ENCODE measurements at regions not wholly inside any gene's neighbourhood (a gene's known extent, or its start where the extent isn't known, plus 50 kb on each side); places are given as distances from the start of the nearest gene placed in this dataset.
"Not testable (repeated sequence)": the region's sequence is repeated elsewhere in the genome, so short reads cannot be mapped to it uniquely, and the experiment has no call there.

- no peak for DNase-seq (ENCODE audit: low spot score in 2 of 2)
- H3K4me3 ChIP-seq (ENCODE audit: low read depth, poor library complexity, severe bottlenecking): no peak overlapping the region
- intact Hi-C loops (cut with DNase I; ENCODE audit: low total_unique reads): no loop called here
- 94% methylated on average over 6 of the region's 6 CpGs for WGBS, 2 donors
- TF ChIP-seq CTCF (IDR thresholded peaks at IDR 0.05) (no peak), POLR2A (IDR thresholded peaks at IDR 0.05) (no peak)
Observed at GRCh38 chr2:235220331-235220730, 268.5 kb downstream of the SH3BP4 start.

GRCh38 chr2:235223011-235223410 is 270.8 kb upstream of the AGAP1 start:
- intact Hi-C loops (cut with DNase I; ENCODE audit: low total_unique reads): no loop called here
- no peak overlapping the region for H3K4me3 ChIP-seq (ENCODE audit: low read depth, poor library complexity, severe bottlenecking)
- no peak for DNase-seq (ENCODE audit: low spot score in 2 of 2)
- TF ChIP-seq CTCF (IDR thresholded peaks at IDR 0.05) (no peak), POLR2A (IDR thresholded peaks at IDR 0.05) (no peak)

GRCh38 chr2:235224410-235224809 is 269.4 kb upstream of the AGAP1 start:
- intact Hi-C loops (cut with DNase I; ENCODE audit: low total_unique reads): no loop called here
- no peak overlapping the region for H3K4me3 ChIP-seq (ENCODE audit: low read depth, poor library complexity, severe bottlenecking)
- no peak for DNase-seq (ENCODE audit: low spot score in 2 of 2)
- WGBS, 2 donors: 93 to 94% methylated on average over 5 of the region's 5 CpGs
- TF ChIP-seq CTCF (IDR thresholded peaks at IDR 0.05) (no peak), POLR2A (IDR thresholded peaks at IDR 0.05) (no peak)

- intact Hi-C loops (cut with DNase I; ENCODE audit: low total_unique reads): no loop called here
- WGBS, 2 donors: 91% methylated on average over 8 of the region's 8 CpGs
- TF ChIP-seq CTCF (IDR thresholded peaks at IDR 0.05) (no peak), POLR2A (IDR thresholded peaks at IDR 0.05) (no peak)
- H3K4me3 ChIP-seq (ENCODE audit: low read depth, poor library complexity, severe bottlenecking): no peak overlapping the region
- no peak for DNase-seq (ENCODE audit: low spot score in 2 of 2)
Observed at GRCh38 chr2:235225261-235225660, 268.6 kb upstream of the AGAP1 start.

GRCh38 chr2:235227590-235227989 is 266.3 kb upstream of the AGAP1 start:
- no peak overlapping the region for H3K4me3 ChIP-seq (ENCODE audit: low read depth, poor library complexity, severe bottlenecking)
- WGBS, 2 donors: 88 to 93% methylated on average over 1 of the region's 1 CpG
- intact Hi-C loops (cut with DNase I; ENCODE audit: low total_unique reads): no loop called here
- no peak for TF ChIP-seq CTCF (IDR thresholded peaks at IDR 0.05)
- DNase-seq (ENCODE audit: low spot score in 2 of 2): no peak

GRCh38 chr2:235228422-235228821 is 265.4 kb upstream of the AGAP1 start:
- WGBS, 2 donors: 93 to 94% methylated on average over 3 of the region's 3 CpGs
- H3K4me3 ChIP-seq (ENCODE audit: low read depth, poor library complexity, severe bottlenecking); DNase-seq (ENCODE audit: low spot score in 2 of 2); intact Hi-C loops (cut with DNase I; ENCODE audit: low total_unique reads): not testable (repeated sequence)
